ENCODE measurements at regions not wholly inside any gene's neighbourhood (a gene's known extent, or its start where the extent isn't known, plus 50 kb on each side); places are given as distances from the start of the nearest gene placed in this dataset.

- TF ChIP-seq CTCF (IDR thresholded peaks at IDR 0.05) (no peak), POLR2AphosphoS5 (IDR thresholded peaks at IDR 0.05; ENCODE audit: low read depth, low read length) (no peak), REST (IDR thresholded peaks at IDR 0.05; ENCODE audit: insufficient read depth in 1 of 2, low read depth in 2 of 2, low read length in 1 of 2) (no peak), SIN3A (IDR thresholded peaks at IDR 0.05; ENCODE audit: borderline replicate concordance, insufficient read depth, low read depth, low read length) (no peak)
Observed at GRCh38 chr2:235406430-235406829, 87.4 kb upstream of the AGAP1 start.
